ENCODE measurements at regions not wholly inside any gene's neighbourhood (a gene's known extent, or its start where the extent isn't known, plus 50 kb on each side); places are given as distances from the start of the nearest gene placed in this dataset.

DNA sequence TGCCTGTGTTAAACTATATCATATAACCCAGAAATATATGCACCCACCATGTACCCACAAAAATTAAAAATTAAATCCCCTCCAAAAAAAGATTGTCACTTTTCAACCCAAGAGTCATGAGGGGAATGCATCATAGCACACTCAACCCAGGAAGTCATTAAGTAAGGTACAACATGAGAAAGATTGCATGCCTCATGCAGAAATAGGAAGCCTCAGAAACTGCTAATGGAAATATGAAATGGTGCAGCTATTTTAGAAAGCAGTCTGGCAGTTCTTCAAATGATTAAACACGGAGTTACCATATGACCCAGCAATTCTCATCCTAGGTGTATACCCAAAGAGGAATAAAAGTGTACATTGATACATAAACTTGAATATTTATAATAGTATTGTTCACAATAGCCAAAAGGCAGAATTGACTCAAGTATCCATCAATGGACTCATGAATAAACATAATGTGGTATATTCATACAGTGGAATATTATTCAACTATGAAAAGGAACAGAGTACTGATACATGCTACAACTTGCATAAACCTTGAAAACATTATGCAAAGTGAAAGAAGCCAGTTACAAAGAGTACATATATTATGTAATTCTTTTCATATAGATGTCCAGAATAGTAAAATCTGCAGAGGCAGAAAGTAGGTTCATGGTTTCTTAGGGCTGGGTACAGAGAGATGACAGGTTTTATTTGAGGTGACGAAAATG is 70.4 kb downstream of the TMEM100 start:
- no peak for DNase-seq (ENCODE audit: extremely low read depth, low read depth)
- TF ChIP-seq, protein P1, sequence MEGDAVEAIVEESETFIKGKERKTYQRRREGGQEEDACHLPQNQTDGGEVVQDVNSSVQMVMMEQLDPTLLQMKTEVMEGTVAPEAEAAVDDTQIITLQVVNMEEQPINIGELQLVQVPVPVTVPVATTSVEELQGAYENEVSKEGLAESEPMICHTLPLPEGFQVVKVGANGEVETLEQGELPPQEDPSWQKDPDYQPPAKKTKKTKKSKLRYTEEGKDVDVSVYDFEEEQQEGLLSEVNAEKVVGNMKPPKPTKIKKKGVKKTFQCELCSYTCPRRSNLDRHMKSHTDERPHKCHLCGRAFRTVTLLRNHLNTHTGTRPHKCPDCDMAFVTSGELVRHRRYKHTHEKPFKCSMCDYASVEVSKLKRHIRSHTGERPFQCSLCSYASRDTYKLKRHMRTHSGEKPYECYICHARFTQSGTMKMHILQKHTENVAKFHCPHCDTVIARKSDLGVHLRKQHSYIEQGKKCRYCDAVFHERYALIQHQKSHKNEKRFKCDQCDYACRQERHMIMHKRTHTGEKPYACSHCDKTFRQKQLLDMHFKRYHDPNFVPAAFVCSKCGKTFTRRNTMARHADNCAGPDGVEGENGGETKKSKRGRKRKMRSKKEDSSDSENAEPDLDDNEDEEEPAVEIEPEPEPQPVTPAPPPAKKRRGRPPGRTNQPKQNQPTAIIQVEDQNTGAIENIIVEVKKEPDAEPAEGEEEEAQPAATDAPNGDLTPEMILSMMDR (IDR thresholded peaks at IDR 0.05; ENCODE audit: low read depth, low read length, missing control alignments) = no peak
- H3K4me3 ChIP-seq (replicated peaks; ENCODE audit: low read depth, low read length) = no peak overlapping the region

DNA sequence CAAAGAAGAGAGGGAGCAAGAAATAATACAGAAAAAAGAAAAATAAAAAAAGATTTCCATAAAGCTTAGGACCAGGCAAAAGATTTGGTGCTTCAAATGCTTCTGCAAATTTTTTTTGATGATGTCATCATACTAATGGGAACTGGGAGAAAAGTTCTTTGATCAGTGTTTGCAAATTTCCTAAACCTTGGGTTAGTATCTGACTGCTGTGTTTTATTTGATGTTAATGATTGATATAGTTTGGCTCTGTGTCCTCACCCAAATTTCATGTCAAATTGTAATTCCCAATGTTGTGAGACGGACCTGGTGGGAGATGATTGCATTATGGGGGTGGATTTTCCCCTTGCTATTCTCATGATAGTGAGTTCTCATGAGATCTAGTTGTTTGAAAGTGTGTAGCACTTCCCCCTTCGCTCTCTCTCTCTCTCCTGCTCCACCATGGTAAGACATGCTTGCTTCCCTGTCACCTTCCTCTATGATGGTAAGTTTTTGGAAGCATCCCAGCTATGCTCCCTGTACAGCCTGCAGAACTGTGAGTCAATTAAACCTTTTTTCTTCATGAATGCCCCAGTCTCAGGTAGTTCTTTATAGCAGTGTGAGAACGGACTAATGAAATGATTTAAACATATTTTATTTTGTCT is 72.6 kb downstream of the TMEM100 start:
- TF ChIP-seq, protein P1 (IDR thresholded peaks at IDR 0.05; ENCODE audit: low read depth, low read length, missing control alignments) = no peak
- DNase-seq (ENCODE audit: extremely low read depth, low read depth) = no peak
- no peak overlapping the region for H3K4me3 ChIP-seq (replicated peaks; ENCODE audit: low read depth, low read length)

DNA sequence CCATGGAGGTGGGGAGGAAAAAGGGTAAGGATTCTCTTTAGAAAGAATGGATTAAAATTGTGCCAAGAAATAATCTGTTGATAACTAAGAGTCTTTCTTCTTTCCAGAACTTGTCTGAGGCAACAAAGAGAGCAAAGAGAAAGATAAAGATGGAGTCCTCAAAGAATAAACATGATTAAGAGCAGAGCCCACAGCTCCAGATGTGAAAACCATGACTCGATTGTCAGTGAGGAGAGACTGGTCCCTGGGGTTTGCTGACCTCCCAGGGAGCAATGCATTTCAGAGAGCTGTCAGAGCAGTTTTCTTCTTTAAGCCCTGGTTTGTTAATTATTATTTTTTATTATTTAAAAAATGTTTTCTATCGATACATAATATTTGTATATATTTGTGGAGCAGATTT is 74.6 kb downstream of the TMEM100 start:
- TF ChIP-seq, protein P1 (IDR thresholded peaks at IDR 0.05; ENCODE audit: low read depth, low read length, missing control alignments) = no peak
- H3K4me3 ChIP-seq (replicated peaks; ENCODE audit: low read depth, low read length) = no peak overlapping the region
- no peak for DNase-seq (ENCODE audit: extremely low read depth, low read depth)

- DNase-seq (ENCODE audit: extremely low read depth, low read depth) = no peak
- TF ChIP-seq, protein P1 (IDR thresholded peaks at IDR 0.05; ENCODE audit: low read depth, low read length, missing control alignments) = no peak
- no peak overlapping the region for H3K4me3 ChIP-seq (replicated peaks; ENCODE audit: low read depth, low read length)
These were observed 77.3 kb downstream of the TMEM100 start for GRCh38 chr17:55645361-55645760.

GRCh38 chr17:55644346-55644745 is 78.3 kb downstream of the TMEM100 start:
- no peak overlapping the region for H3K4me3 ChIP-seq (replicated peaks; ENCODE audit: low read depth, low read length)
- DNase-seq (ENCODE audit: extremely low read depth, low read depth) = no peak
- TF ChIP-seq, protein P1 (IDR thresholded peaks at IDR 0.05; ENCODE audit: low read depth, low read length, missing control alignments) = no peak

DNA sequence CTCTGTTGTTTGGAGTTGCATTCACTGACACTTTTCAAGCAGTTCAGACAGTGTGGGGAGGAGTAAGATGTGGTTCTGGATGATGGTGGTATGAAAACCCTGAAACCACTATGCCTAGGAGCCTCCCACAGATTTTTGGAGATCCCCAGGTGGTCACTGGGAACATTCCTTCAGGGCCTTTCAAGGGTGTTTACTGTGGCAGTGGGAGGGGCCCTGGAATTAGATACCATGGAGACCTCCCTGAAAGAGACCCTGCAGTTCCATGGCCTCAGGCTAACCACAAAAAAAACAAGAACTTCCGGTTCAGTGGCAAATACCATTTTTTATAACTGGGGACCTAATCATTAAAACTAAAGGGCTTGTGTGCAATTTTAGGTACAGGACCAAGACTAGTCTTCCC is 79.9 kb downstream of the TMEM100 start:
- no peak for DNase-seq (ENCODE audit: extremely low read depth, low read depth)
- H3K4me3 ChIP-seq (replicated peaks; ENCODE audit: low read depth, low read length) = no peak overlapping the region
- TF ChIP-seq, protein P1 (IDR thresholded peaks at IDR 0.05; ENCODE audit: low read depth, low read length, missing control alignments) = no peak

All from HFF-Myc (cell line).